ENCODE measurements at regions not wholly inside any gene's neighbourhood (a gene's known extent, or its start where the extent isn't known, plus 50 kb on each side); places are given as distances from the start of the nearest gene placed in this dataset.

- TF ChIP-seq CTCF (IDR thresholded peaks at IDR 0.05; ENCODE audit: low read depth, low read length) (no peak), POLR2A (IDR thresholded peaks at IDR 0.05; ENCODE audit: extremely low read depth, insufficient read length) (no peak)
Measured at GRCh38 chr3:732326-732928, 360.4 kb upstream of the CNTN6 start.
